ENCODE measurements at regions not wholly inside any gene's neighbourhood (a gene's known extent, or its start where the extent isn't known, plus 50 kb on each side); places are given as distances from the start of the nearest gene placed in this dataset.
"Not testable (repeated sequence)": the region's sequence is repeated elsewhere in the genome, so short reads cannot be mapped to it uniquely, and the experiment has no call there.

GRCh38 chr10:91745090-91745831, 53.0 kb upstream of the TNKS2 start:
- DNase-seq (ENCODE audit: extremely low read depth in 1 of 11, low read depth in 9 of 11, low spot score in 4 of 11) = peak in 6 of 11 donors; percentile 3 to 13 (median 6)

- DNase-seq (ENCODE audit: extremely low read depth in 1 of 11, low read depth in 9 of 11, low spot score in 4 of 11) = no peak
These were observed 54.8 kb upstream of the TNKS2 start for GRCh38 chr10:91743465-91743864.

- no peak for DNase-seq (ENCODE audit: extremely low read depth in 1 of 11, low read depth in 9 of 11, low spot score in 4 of 11)
These were observed 56.0 kb upstream of the TNKS2 start for GRCh38 chr10:91742229-91742628.

GRCh38 chr10:91741356-91741755, 56.9 kb upstream of the TNKS2 start:
- DNase-seq (ENCODE audit: extremely low read depth in 1 of 11, low read depth in 9 of 11, low spot score in 4 of 11) = no peak

GRCh38 chr10:91740353-91740924, 57.8 kb upstream of the TNKS2 start:
- DNase-seq (ENCODE audit: extremely low read depth in 1 of 11, low read depth in 9 of 11, low spot score in 4 of 11) = no peak

GRCh38 chr10:91732265-91732664, 66.0 kb upstream of the TNKS2 start:
- not testable (repeated sequence) for DNase-seq (ENCODE audit: extremely low read depth in 1 of 11, low read depth in 9 of 11, low spot score in 4 of 11)

GRCh38 chr10:91729339-91729738, 68.9 kb upstream of the TNKS2 start:
- DNase-seq (ENCODE audit: extremely low read depth in 1 of 11, low read depth in 9 of 11, low spot score in 4 of 11) = not testable (repeated sequence)

GRCh38 chr10:91726355-91726754, 71.9 kb upstream of the TNKS2 start:
- no peak for DNase-seq (ENCODE audit: extremely low read depth in 1 of 11, low read depth in 9 of 11, low spot score in 4 of 11)

- no peak for DNase-seq (ENCODE audit: extremely low read depth in 1 of 11, low read depth in 9 of 11, low spot score in 4 of 11)
These were observed 73.3 kb upstream of the TNKS2 start for GRCh38 chr10:91724933-91725332.

GRCh38 chr10:91713461-91714072, 80.7 kb upstream of the PPP1R3C start:
- DNase-seq (ENCODE audit: extremely low read depth in 1 of 11, low read depth in 9 of 11, low spot score in 4 of 11) = no peak

- no peak for DNase-seq (ENCODE audit: extremely low read depth in 1 of 11, low read depth in 9 of 11, low spot score in 4 of 11)
These were observed 79.2 kb upstream of the PPP1R3C start for GRCh38 chr10:91711885-91712680.

- DNase-seq (ENCODE audit: extremely low read depth in 1 of 11, low read depth in 9 of 11, low spot score in 4 of 11) = no peak
These were observed 76.5 kb upstream of the PPP1R3C start for GRCh38 chr10:91709394-91709798.

GRCh38 chr10:91708174-91708861, 75.4 kb upstream of the PPP1R3C start:
- no peak for DNase-seq (ENCODE audit: extremely low read depth in 1 of 11, low read depth in 9 of 11, low spot score in 4 of 11)

GRCh38 chr10:91707236-91707635, 74.4 kb upstream of the PPP1R3C start:
- no peak for DNase-seq (ENCODE audit: extremely low read depth in 1 of 11, low read depth in 9 of 11, low spot score in 4 of 11)

GRCh38 chr10:91705948-91706670, 73.2 kb upstream of the PPP1R3C start:
- DNase-seq (ENCODE audit: extremely low read depth in 1 of 11, low read depth in 9 of 11, low spot score in 4 of 11) = no peak

GRCh38 chr10:91702620-91703019, 69.7 kb upstream of the PPP1R3C start:
- DNase-seq (ENCODE audit: extremely low read depth in 1 of 11, low read depth in 9 of 11, low spot score in 4 of 11) = no peak

GRCh38 chr10:91700788-91701444, 68.0 kb upstream of the PPP1R3C start:
- DNase-seq (ENCODE audit: extremely low read depth in 1 of 11, low read depth in 9 of 11, low spot score in 4 of 11) = no peak

GRCh38 chr10:91700273-91700672, 67.4 kb upstream of the PPP1R3C start:
- DNase-seq (ENCODE audit: extremely low read depth in 1 of 11, low read depth in 9 of 11, low spot score in 4 of 11) = no peak

Measured in renal cortex interstitium (tissue), 11 donors.